ENCODE measurements at regions not wholly inside any gene's neighbourhood (a gene's known extent, or its start where the extent isn't known, plus 50 kb on each side); places are given as distances from the start of the nearest gene placed in this dataset.

- TF ChIP-seq, protein P1, sequence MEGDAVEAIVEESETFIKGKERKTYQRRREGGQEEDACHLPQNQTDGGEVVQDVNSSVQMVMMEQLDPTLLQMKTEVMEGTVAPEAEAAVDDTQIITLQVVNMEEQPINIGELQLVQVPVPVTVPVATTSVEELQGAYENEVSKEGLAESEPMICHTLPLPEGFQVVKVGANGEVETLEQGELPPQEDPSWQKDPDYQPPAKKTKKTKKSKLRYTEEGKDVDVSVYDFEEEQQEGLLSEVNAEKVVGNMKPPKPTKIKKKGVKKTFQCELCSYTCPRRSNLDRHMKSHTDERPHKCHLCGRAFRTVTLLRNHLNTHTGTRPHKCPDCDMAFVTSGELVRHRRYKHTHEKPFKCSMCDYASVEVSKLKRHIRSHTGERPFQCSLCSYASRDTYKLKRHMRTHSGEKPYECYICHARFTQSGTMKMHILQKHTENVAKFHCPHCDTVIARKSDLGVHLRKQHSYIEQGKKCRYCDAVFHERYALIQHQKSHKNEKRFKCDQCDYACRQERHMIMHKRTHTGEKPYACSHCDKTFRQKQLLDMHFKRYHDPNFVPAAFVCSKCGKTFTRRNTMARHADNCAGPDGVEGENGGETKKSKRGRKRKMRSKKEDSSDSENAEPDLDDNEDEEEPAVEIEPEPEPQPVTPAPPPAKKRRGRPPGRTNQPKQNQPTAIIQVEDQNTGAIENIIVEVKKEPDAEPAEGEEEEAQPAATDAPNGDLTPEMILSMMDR (IDR thresholded peaks at IDR 0.05) = no peak
- TF ChIP-seq POLR2A (IDR thresholded peaks at IDR 0.05) = no peak
These were observed 349.1 kb downstream of the LIG4 start for GRCh38 chr13:107866032-107866940.

Measured in thyroid gland (tissue), 4 donors.